NT2/D1 (cell line): ENCODE measurements at regions not wholly inside any gene's neighbourhood (a gene's known extent, or its start where the extent isn't known, plus 50 kb on each side); places are given as distances from the start of the nearest gene placed in this dataset.

Experiments
- DNase-seq: peaks from one replicate; pipeline ENCODE4 v3.0.0-alpha.2; 2011; ENCODE audit warnings: low read depth, low spot score
- H3K27me3 ChIP-seq: 2 replicates; pipeline ENCODE4 v1.6.0; 2011; ENCODE audit warnings: mild to moderate bottlenecking; ENCODE audit not compliant: insufficient read length, insufficient read depth
- H3K36me3 ChIP-seq: 2 replicates; pipeline ENCODE4 v1.6.1; 2011; ENCODE audit warnings: mild to moderate bottlenecking, low read length, mixed read lengths; ENCODE audit not compliant: insufficient read depth, insufficient read length
- H3K4me1 ChIP-seq: 2 replicates; pipeline ENCODE4 v1.5.1; 2011; ENCODE audit not compliant: insufficient read depth, insufficient read length
- H3K4me3 ChIP-seq: 2 replicates; pipeline ENCODE4 v1.5.1; 2011; ENCODE audit warnings: low read depth; ENCODE audit not compliant: insufficient read length
- H3K9ac ChIP-seq: 2 replicates; pipeline ENCODE4 v1.6.0; 2011; ENCODE audit warnings: low read depth; ENCODE audit not compliant: insufficient read length
- H3K9me3 ChIP-seq: 2 replicates; pipeline ENCODE4 v1.5.1; 2011; ENCODE audit warnings: mild to moderate bottlenecking, low read length; ENCODE audit not compliant: insufficient read depth
- SUZ12 ChIP-seq: IDR thresholded peaks from 2 replicates; pipeline ENCODE4 v1.6.1; 2011; ENCODE audit not compliant: insufficient read length, insufficient read depth; ENCODE audit errors: extremely low read depth
- YY1 ChIP-seq: IDR thresholded peaks from 2 replicates; pipeline ENCODE4 v1.6.1; 2011; ENCODE audit not compliant: insufficient read length, insufficient read depth
- ZNF274 ChIP-seq: IDR thresholded peaks from 2 replicates; pipeline ENCODE4 v1.6.1; 2011; ENCODE audit warnings: mild to moderate bottlenecking, low read depth, low read length

GRCh38 chr5:4361753-4362152, 766.1 kb downstream of the IRX1 start:
- Histone ChIP-seq H3K9me3 (no peaks in the 10 kb centered on the region), H3K4me3 (no peak overlapping the region), H3K9ac (no peak overlapping the region), H3K27me3 (no peaks in the 10 kb centered on the region), H3K36me3 (no peaks in the 10 kb centered on the region), H3K4me1 (no peaks in the 10 kb centered on the region)
- DNase-seq: no peak
- TF ChIP-seq SUZ12 (no peak), YY1 (no peak), ZNF274 (no peak)

- Histone ChIP-seq H3K9ac (no peak overlapping the region), H3K27me3 (no peaks in the 10 kb centered on the region), H3K4me3 (no peak overlapping the region), H3K36me3 (no peaks in the 10 kb centered on the region), H3K4me1 (no peaks in the 10 kb centered on the region), H3K9me3 (no peaks in the 10 kb centered on the region)
- DNase-seq: no peak
- TF ChIP-seq SUZ12 (no peak), YY1 (no peak), ZNF274 (no peak)
These were observed 766.8 kb downstream of the IRX1 start for GRCh38 chr5:4362411-4362810.

- no peaks in the 10 kb centered on the region for H3K27me3 ChIP-seq
- H3K4me3 ChIP-seq: no peak overlapping the region
- H3K9ac ChIP-seq: no peak overlapping the region
- no peak for TF ChIP-seq SUZ12
- TF ChIP-seq ZNF274: no peak
- TF ChIP-seq YY1: no peak
- no peaks in the 10 kb centered on the region for H3K4me1 ChIP-seq
- no peaks in the 10 kb centered on the region for H3K9me3 ChIP-seq
- H3K36me3 ChIP-seq: no peaks in the 10 kb centered on the region
- no peak for DNase-seq
These were observed 767.4 kb downstream of the IRX1 start for GRCh38 chr5:4363045-4363444.

GRCh38 chr5:4366628-4367027, 771.0 kb downstream of the IRX1 start:
- no peak for DNase-seq
- no peak for TF ChIP-seq ZNF274
- no peak for TF ChIP-seq SUZ12
- no peak for TF ChIP-seq YY1
- no peaks in the 10 kb centered on the region for H3K4me1 ChIP-seq

GRCh38 chr5:4370218-4370617, 769.9 kb upstream of the ADAMTS16 start:
- no peak for DNase-seq
- Histone ChIP-seq H3K4me3 (no peak overlapping the region), H3K36me3 (no peaks in the 10 kb centered on the region), H3K4me1 (no peaks in the 10 kb centered on the region), H3K9ac (no peak overlapping the region), H3K27me3 (no peaks in the 10 kb centered on the region), H3K9me3 (no peaks in the 10 kb centered on the region)
- TF ChIP-seq ZNF274: no peak
- TF ChIP-seq SUZ12: no peak
- TF ChIP-seq YY1: no peak

More at GRCh38 chr5:4366628-4367027, 771.0 kb downstream of the IRX1 start:
- no peaks in the 10 kb centered on the region for H3K9me3 ChIP-seq
- H3K4me3 ChIP-seq: no peak overlapping the region
- H3K36me3 ChIP-seq: no peaks in the 10 kb centered on the region
- H3K27me3 ChIP-seq: no peaks in the 10 kb centered on the region
- no peak overlapping the region for H3K9ac ChIP-seq

- H3K4me1 ChIP-seq: no peaks in the 10 kb centered on the region
- DNase-seq: no peak
- TF ChIP-seq YY1 (no peak), ZNF274 (no peak), SUZ12 (no peak)
These were observed 767.6 kb upstream of the ADAMTS16 start for GRCh38 chr5:4372481-4372880.

GRCh38 chr5:4373051-4373820, 766.9 kb upstream of the ADAMTS16 start:
- Histone ChIP-seq H3K4me1 (no peaks in the 10 kb centered on the region), H3K36me3 (no peaks in the 10 kb centered on the region), H3K4me3 (no peak overlapping the region), H3K9me3 (no peaks in the 10 kb centered on the region), H3K9ac (no peak overlapping the region), H3K27me3 (no peaks in the 10 kb centered on the region)
- TF ChIP-seq YY1 (no peak), SUZ12 (no peak), ZNF274 (no peak)
- DNase-seq: no peak

More at GRCh38 chr5:4372481-4372880, 767.6 kb upstream of the ADAMTS16 start:
- Histone ChIP-seq H3K27me3 (no peaks in the 10 kb centered on the region), H3K36me3 (no peaks in the 10 kb centered on the region), H3K9ac (no peak overlapping the region), H3K4me3 (no peak overlapping the region), H3K9me3 (no peaks in the 10 kb centered on the region)
